Amygdala (tissue), 56 donors: ENCODE measurements at regions not wholly inside any gene's neighbourhood (a gene's known extent, or its start where the extent isn't known, plus 50 kb on each side); places are given as distances from the start of the nearest gene placed in this dataset.

Experiments used
- DNase-seq, 56 donors: peaks; one replicate each; lab custom pipeline; 2025; lab: John Stamatoyannopoulos, UW

DNA sequence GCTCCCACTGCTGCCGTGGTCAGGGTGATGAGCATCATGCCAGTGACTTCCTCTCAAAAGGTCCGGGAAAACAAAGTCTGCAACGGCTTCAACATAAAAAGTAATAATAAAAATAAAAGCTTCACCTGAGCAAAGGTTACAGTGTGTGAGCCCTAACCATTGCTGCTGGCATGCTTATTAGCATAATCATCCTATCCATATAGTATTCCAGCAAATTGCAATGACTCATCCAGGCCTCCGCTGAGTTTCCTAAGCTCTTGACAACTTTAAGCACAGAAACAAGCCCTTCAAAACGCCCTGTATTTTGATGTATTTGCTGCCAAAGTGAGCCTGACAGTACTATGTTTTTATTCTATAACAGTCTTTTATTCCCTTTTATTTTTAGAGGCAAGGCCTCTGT, 100.5 kb downstream of the AASDH start:
- DNase-seq, result no peak

DNA sequence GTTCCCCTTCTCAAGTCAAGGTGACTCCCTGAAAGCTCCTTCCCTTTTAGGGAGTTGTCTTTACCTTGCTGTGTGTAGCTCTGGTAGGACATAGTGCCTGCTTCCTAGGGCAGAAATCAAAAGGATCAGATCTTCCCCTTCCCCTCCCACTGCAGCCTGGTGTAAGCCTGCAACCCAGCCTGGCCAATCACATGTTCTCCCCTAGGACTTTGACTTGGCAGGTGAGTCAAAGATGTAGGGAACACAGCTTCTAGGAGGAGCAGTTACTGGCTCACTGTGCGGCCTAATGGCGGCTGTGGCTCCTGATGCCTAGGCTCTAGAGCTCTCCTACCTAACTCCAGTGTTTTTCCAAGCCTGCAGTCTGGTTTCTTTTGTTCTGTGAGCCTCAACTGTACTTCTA, 103.9 kb downstream of the AASDH start:
- DNase-seq, result no peak

DNA sequence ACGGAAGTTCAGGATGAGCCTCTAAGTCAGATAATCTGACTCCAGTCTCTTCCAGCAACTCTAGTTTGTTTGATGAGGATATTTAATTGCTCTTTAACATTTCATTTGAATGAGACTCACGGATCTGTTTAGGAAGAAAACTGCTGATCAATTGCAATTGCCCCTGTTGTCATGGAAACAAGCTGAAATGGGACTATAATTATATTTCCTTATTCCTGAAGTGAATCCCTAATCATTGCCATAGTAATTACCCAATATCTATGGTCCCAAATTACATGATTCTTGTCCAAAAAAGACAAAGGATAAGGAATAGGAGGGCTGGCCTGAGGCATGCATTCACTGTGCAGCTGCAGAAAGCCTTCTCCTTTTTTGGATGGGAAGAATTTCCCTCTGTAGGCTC, 105.3 kb downstream of the AASDH start:
- DNase-seq, result no peak

DNA sequence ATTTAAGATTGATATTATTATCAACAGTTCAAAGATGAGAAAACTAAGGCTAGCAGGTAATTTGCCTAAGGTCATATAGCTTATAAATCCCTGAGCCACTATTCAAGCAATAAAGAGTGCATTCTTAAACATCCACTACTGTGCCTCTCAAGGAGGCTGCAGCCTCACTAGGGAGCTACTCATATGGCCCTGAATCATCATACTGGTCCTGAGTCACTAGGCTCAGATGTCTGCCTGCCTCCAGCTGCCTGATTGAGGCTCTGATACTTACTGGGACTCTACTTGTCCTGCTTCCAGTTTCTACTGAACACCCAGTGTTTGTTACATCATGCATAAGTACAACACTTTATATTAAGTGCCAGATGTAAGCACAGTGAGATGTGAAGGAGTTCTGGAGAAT, 110.7 kb downstream of the AASDH start:
- DNase-seq, result no peak

DNA sequence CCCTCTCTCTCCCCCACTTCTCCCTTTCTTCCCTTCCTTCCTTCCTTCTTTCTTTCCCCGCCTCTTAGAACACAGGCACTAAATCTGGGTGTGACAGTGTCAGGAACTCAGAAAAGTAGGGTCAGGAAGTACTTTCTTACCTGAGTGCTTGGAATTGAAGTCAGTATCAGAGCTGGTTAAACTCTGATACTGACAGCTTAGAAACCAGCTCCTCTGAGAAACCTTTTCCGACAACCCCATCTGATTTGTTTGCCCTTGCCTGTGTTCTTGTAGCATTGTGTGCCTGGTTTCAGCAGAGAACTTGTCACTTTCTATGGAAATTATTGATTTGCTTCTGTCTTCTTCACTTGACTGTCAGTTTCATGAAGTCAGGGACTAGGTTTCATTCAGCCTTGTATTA, 113.9 kb downstream of the AASDH start:
- DNase-seq, result no peak

DNA sequence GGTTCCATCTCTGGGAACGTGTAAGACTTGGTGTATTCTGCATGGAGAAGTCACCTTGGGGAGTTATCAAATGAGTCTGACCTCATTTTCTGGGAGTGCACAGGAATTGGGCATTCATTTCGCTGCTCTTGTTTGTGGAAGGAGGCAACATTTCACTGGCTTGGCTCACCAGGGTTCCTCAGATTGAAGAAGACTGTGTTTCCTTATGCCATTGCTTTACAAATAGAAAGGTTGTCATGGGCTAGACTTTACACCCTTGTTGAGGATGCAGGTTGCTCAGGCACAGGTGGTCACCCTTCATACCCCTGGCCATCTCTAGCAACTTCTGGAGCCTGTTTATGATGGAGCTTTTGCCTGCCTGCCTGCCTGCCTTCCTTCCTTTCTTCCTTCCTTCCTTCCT, 114.4 kb downstream of the AASDH start:
- no peak for DNase-seq

DNA sequence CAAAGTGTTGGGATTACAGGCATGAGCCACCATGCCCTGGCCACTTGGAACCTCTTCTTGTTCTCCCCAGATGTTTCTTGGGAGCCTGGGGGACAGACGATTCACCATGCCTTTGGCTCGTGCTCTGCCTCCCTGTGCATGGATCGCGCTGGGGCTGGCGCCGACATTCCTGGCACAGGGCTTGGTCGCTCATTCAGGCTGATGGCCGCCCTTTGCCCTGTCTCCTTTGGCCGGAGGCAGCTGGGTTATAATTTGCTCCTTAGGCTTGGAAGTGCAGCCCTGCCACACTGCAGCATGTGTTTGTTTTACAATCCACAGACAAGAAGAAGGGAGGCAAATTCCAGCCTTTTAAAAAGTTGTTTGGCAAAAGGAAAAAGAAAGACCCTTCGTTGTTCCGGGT, 115.3 kb downstream of the AASDH start:
- DNase-seq, result no peak

DNA sequence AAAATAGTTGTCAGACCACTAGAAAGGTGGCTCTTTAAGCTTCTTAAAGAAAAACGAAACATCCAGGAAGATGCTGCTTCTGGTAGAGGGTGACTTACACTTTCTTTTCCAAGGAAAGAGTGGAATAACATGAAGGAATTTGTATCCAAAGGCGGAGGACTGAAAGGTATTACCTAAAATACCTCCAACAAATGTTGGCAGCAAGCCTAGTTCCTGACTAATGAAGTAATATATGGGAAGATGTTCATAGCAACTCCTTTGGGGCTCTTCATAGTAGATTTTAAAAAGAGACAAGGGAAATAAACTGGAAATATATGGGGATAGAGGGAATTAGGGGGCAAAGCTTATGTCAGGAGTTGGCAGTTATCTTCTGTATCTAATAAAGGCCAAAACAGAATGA, 116.2 kb downstream of the AASDH start:
- no peak for DNase-seq

DNA sequence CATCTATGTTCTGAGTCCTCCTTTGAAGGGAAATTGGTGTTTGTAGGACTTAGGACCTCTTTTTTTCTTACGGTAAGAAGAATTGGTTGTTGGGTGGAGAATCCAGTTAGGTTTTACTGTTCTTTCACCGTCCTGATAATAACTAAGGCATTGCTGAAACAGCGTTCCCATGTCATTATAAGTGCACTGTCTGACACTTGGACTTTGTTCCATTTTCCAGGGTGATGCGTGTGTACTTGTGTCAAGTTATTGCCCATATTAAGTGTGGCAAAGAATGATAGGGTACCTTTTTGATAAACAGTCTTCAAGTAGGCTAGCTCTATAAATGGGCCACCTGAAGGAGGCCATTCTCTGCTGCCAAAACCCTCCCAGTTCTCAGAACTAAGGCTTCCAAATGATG, 119.7 kb downstream of the AASDH start:
- DNase-seq, result no peak

DNA sequence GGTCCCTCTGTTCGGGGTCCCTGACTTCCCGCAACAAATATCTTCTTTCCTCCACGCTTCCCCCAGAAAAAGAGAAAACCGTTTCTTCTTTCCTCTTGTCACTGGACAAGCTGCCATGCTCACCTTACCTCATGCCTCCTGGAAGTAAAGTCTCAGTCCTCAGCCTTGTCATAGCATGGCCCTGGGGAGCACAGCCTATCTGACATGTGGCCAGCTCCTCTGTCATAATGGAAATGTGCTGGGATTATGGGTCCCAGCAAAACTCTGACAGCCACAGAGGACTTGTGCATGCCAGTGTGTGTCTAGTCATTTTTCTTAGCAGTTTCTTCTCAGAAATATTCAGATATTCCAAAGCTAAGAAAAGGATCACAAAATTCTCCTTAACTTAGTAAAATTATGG, 122.4 kb downstream of the AASDH start:
- no peak for DNase-seq

DNA sequence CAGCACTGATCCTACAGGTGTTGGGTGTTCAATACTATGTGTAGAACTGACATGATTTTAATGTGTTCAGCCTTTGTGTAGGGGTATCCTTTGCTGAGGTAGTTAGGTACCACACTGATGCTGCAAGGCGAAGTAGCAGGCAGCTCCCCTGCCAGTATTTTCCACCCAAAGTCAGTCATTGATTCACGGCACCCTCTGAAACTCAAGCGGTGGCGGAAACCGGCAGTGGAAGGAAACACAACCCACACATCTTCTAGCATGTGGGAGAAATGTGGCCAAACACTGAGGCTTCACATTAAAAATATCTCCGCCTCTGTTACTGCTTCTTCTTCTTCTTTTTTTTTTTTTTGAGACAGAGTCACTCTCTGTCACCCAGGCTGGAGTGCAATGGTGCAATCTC, 126.3 kb downstream of the AASDH start:
- DNase-seq, result peak in 22 of 56 donors; percentile 1 to 35 (median 8)

DNA sequence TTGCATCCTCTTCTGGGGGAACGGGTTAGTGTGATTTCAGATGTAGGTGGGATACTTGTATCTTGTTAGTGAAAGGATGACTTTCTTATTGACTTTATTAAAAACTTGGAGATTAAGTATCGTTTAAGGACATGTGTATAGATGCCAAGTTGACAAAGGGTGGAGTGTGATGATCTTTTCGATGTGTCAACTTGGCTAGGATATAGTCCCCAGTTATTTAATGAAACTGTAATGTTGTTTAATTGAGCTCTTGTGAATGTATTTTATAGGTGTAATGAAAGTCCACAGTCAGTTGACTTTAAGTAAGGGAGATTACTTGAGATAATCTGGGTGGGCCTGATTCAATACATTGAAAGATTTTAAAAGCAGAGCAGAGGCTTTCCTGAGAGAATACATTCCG, 127.0 kb downstream of the AASDH start:
- no peak for DNase-seq

DNA sequence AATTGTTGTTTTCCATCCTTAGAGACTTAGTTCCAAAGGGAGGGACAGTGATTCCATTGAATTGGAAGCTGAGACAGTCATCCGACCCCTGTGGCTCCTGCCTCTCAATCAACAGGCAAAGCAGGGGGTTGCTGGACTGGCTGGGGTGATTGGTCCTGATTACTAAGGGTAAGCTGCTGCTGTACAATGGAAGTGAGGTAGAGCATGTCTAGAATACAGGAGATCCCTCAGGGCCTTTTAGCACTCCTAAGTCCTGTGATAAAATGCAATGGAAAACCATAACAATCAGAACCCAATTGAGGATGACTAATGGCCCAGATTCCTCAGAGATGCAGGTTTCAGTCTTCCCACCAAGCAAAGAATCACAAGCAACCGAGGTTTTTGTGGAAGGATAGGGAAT, 127.6 kb downstream of the AASDH start:
- no peak for DNase-seq

DNA sequence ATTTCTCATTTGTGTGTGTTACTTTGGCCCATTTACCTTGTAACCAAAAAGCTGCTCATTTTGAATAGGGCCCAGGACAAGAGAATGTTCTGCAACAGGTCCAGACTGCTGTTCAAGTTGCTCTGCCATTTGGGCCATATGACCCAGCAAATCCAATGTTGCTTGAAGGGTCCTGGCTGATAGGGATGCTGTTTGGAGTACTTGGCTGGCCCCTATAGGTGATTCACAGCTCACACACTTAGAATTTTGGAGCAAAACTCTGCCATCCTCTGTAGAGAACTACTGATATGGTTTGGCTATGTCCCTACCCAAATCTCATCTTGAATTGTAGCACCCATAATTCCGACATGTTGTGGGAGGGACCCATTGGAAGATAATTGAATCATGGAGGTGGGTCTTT, 131.5 kb downstream of the AASDH start:
- no peak for DNase-seq

DNA sequence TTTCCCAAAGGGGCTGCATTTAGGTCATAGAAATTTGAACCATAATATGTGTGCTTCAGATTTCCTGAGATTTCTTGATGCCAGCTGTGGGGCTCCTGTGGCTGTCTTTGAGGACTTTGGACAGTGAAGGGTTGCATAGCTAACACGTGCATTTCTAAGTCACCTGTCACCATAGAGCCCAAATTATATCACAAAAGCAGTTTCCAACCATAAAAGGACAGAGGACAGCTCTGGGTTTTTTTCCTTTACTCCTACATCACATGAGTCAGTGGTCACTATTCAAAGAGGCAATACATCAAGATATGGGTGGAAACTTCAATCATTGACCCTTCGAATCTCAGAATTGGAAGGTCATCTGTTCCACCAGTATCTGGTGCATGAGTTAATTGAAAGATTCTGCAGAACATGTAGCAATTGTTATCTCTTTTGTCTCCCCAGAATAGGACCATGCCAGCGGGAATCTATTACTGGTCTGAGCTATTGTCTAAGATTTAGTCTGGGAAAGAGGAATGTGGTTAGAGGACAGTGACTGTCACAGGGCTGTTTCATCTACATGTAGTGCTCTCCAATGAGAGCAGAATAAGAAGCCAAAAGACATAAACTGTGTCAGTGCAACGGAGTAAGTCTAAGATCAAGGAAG, 133.5 kb downstream of the AASDH start:
- DNase-seq, result no peak

DNA sequence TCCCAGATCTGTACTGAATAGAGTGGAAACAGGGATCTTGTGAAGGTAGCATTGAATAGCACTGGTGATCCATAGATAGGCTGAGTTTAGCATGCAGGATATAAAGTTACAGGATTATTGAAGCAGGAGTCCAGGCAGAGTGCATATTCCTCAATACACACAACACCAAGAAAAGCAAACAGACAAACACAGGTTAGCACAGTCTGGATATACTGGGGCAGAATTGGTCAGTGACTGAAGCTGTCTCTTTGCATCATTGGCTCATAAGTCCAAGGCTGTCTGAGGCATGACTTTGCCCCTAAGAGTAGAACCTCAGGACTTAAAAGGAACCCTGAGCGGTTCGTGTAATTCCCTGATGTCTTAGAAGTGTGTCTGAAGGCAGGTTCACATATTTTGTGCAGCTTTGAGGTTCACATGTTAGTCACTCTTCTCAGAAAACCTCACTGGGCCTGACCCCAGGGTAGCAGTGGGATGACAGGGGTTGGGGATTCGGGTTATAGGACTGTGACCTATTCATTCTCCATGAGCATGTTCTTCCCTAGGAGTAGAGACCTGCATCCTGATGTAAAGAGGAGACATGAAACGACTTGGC, 134.6 kb downstream of the AASDH start:
- no peak for DNase-seq

DNA sequence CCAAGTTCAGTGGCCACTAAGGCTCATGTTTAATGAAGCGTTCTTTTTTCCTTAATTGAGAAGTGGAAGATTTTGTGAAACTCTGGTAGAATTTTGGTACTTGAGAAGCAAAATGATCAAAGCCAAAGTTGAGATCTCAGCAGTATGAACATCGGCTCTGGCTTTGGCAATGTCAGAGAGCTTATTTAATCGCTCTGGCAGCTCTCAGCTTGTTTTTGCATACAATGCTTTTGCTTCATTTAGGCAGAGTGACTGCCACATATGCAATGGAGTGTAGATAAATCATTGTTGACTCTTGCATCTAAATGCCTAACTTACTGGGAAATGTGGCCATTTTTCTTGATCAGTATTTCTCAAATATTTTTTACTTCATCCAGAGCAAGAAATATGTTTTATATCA, 135.7 kb downstream of the AASDH start:
- DNase-seq, result no peak

DNA sequence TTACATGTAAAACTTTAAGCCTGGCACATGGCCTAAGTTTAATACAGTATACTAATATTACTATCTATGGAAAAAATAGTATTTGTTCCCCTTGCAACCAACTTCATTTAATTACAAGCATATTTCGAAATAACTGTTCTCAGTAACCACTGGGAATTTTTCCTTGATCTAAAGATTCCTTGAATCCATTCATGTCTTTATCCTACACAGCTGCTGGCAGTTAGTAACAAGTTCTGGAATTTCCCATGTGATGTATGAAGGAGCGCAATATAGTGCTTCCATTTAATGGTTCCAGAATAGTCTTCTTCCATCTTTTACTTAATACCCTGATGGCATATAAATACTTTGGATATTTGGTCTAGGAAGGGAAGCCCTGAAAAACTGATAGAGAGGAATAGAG, 136.5 kb downstream of the AASDH start:
- no peak for DNase-seq

DNA sequence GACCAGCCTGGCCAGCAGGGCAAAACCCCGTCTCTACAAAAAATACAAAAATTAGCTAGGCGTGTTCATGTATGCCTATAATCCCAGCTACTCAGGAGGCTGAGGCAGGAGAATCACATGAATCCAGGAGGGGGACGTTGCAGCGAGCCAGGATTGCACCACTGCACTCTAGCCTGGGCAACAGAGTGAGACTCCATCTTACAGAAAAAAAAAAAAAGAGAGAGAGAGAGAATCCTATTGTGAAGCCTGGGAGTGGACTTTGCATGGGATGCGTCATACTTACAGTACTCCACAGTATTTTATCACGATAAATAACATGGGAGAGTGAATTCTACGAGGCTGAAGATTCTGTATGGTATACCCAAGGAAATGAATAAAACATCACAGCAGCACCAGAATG, 139.6 kb downstream of the AASDH start:
- no peak for DNase-seq

DNA sequence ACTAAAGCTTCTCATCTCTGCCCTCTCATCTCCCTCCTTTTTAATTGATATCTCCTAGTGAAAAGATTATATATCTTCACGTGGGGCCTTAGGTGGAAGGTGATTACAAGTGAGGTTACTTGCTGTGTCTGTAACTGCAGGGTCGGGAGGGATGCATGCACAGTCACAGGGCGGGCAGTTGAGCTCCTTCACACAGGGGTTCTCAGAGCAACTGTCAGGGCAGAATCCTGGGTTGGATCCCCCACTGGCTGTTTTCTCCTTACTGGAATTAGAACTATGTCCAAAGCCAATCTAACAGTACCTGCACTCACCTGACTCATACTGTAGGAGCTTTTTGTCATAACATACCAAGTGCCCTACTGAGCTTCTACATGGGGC, 141.1 kb downstream of the AASDH start:
- no peak for DNase-seq

DNA sequence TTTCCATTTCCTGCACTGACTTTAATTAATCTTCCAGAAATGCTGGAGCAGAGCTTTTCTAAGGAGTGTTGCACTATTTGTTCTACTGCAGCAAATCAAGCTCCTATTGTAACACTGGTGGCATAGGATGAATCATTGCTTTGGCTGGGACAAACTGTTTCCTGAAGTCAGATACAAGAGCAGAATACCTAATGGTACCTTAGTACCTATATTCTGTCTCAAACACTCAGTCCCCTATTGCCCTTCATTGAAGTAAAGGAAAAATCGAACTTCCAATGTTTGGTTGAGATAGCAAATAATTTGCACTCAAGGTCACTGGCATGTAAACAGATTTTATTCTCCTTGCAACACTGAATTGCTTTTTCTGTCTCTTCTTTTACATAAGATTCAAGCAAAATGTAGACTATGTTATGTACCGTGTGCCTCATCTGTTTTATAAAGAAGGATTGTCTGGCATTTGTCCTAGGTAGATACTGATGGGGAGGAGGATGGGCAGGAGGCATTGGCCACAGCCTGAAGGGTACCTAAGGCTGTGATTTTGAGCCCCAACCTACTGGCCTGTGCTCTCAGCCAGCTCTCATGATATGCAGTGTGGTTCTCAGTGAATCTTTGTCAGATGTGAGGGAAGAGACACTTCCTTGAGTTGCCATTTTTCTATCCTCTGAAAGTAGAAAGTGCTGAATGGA, 141.6 kb downstream of the AASDH start:
- DNase-seq, result no peak

DNA sequence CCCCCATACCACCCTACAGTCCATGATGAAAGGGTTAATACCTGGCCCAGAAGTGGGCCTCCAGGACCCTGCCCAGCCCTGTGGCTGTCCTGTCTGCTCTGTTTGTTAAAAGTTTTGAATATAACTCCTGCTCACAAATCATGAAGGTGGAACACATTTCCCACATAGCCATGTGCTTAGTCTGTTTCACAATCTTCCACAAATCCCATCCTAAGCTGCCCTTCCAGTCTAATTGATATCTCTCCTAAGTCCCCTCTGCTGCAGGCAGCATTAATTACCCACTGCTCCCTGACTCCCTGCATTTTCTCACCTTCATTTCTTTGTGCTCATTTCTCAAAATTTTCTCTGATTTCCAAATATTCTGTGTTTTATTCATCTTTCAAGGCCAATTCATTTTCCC, 142.6 kb downstream of the AASDH start:
- DNase-seq, result no peak
